Stimulated activated naive CD8-positive, alpha-beta T cell treated with anti-CD3 and anti-CD28 coated beads, Interleukin-15, Interleukin-2, amounts not matched to agents 100 U/mL and 50 U/mL, for 24 hours (primary cell): ENCODE measurements at regions not wholly inside any gene's neighbourhood (a gene's known extent, or its start where the extent isn't known, plus 50 kb on each side); places are given as distances from the start of the nearest gene placed in this dataset.
"Not testable (repeated sequence)": the region's sequence is repeated elsewhere in the genome, so short reads cannot be mapped to it uniquely, and the experiment has no call there.

Source experiments
- ATAC-seq: fragments of 150-1000 bp; cut with Tn5 transposase; one replicate; pipeline ENCODE4 v1.10.0; 2021
- DNase-seq: peaks from one replicate; pipeline ENCODE4 v3.0.0; 2021

DNA sequence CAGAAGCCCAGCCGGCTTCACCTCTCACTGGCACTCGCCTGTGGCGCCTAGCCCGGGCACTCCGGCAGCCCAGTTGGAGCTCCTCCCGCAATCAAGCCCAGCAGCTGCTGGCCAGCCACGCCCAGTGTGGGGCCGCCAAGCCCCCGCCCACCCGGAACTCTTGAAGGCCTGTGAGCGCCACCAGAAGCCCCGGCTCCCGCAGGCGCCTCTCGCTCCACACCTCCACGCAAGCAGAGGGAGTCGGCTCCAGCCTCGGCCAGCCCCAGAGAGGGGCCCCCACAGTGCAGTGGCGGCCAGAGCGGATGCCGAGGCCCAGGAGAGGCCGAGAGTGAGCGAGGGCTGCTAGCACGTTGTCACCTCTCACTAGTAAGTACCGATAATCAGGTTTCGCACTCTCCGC, 240.7 kb downstream of the TFEC start:
- DNase-seq, result no peak
- no peak for ATAC-seq

- not testable (repeated sequence) for DNase-seq
These were observed 241.1 kb downstream of the TFEC start for GRCh38 chr7:115789473-115789872.

DNA sequence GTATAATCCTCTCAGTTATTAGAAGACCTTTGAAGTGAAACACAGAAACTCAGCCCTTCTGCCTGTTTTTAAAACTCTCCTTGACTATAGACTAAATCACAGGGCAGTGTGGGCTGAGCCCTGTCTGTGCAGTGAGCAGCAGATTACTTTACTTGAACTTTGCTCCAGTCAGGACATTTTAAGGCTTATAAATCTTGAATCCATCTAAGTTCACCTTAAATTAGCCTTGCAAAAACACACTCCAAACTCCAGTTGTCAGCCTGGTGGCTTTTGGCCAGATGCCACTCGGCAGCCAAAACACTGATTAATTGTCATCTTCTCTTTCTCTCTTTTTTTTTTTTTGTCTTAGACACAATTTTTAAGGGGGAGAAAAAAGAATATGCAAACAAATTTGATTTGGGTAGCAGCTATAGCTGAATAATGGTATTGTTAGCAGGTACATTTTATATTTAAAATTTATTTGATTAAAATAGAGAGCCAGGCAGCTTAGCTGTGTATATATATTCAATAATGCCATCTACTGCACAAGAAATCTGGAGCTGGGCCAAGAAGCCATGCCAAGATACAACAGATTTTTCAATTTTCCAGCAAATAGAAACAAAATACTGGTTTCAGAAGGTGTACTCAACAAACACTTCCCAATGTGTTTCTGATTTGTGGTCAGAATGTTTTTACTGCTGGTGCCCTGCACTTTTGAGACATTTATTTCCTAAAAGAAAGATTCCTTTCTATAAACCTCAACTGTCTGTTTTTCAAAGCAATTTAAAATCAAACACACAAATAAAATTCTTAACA, 247.7 kb downstream of the TFEC start:
- ATAC-seq (no peak), DNase-seq (no peak)

More at GRCh38 chr7:115789473-115789872, 241.1 kb downstream of the TFEC start:
- not testable (repeated sequence) for ATAC-seq

GRCh38 chr7:115779561-115779960, 251.0 kb downstream of the TFEC start:
- no peak for ATAC-seq
- DNase-seq, result no peak

GRCh38 chr7:115775981-115776380, 254.6 kb downstream of the TFEC start:
- no peak for ATAC-seq
- DNase-seq, result no peak

DNA sequence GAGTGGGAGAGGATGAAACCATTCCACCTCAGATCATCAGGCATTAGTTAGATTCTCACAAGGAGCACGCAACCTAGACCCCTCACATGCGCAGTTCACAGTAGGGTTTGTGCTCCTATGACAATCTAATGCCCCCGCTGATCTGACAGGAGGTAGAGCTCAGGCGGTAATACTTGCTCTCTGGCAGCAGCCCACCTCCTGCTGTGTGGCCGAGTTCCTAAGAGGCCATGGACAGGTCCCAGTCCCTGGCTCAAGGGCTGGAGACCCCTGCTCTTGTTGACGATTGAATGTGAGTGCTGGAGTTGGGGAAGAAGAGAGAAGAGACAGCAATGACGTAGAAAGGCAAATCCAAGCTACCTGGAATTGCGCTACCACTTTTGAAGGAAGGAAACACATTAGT, 267.2 kb downstream of the TFEC start:
- DNase-seq, result no peak
- no peak for ATAC-seq

DNA sequence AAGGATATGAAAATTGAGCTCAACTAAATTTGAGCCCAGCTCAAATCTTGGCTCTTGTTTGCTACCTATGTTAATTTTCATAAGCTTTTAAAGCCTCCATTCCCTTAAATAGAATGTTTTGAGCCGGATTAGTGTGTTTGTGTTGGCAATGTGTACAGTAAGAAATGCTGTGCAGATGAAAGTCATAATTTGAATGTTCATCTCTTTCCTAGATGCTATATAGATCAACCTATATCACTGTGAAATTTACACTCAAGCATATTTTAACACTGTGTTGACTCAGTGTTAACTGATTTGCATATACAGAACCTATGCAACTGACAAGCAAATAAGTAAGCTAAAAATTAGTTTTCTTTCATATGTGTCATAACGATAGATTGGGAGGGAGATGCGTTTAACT, 272.5 kb downstream of the TFEC start:
- ATAC-seq (no peak), DNase-seq (no peak)

GRCh38 chr7:115754226-115754625, 276.3 kb downstream of the TFEC start:
- DNase-seq (no peak), ATAC-seq (no peak)

GRCh38 chr7:115749924-115750323, 280.6 kb downstream of the TFEC start:
- DNase-seq (no peak), ATAC-seq (no peak)

GRCh38 chr7:115748123-115748738, 282.3 kb downstream of the TFEC start:
- no peak for DNase-seq
- ATAC-seq, result no peak

DNA sequence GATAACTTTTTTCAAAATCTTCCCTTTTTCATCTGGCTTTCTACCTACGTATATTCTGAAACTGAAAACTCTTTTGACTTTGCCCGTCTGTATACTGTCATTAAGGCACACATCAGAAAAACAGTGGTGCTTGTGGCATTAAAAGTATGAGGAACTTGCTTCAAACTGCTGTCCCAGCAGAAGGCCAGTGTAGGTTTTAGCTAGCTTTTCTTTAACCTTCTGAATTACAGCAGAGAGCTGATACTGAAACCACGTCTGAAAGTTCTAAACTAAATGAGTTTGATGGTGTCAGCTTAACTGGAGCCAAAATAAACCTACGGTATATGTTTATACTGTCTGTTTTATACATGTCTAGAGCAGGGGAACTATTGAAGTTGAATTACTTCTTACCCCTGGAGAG, 283.4 kb downstream of the TFEC start:
- DNase-seq (no peak), ATAC-seq (no peak)

DNA sequence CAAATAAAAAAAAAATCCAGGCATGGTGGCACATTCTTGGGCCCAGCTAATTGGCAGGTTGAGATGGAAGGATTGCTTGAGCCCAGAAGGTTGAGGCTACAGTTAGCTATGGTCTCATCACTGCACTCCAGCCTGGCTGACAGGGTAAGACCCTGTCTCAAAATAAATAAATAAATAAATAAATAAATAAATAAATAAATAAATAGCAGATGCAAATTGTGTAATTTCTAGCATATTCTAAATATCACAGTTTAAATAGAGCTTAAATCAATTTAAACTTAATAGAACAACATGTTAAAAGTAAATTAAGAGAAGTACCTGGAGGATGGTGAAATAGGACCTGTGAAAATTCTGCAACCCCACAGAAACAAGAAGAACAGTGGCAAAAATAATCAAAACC, 290.5 kb downstream of the TFEC start:
- ATAC-seq (no peak), DNase-seq (no peak)

GRCh38 chr7:115734641-115735040, 295.9 kb downstream of the TFEC start:
- ATAC-seq, result no peak
- no peak for DNase-seq

DNA sequence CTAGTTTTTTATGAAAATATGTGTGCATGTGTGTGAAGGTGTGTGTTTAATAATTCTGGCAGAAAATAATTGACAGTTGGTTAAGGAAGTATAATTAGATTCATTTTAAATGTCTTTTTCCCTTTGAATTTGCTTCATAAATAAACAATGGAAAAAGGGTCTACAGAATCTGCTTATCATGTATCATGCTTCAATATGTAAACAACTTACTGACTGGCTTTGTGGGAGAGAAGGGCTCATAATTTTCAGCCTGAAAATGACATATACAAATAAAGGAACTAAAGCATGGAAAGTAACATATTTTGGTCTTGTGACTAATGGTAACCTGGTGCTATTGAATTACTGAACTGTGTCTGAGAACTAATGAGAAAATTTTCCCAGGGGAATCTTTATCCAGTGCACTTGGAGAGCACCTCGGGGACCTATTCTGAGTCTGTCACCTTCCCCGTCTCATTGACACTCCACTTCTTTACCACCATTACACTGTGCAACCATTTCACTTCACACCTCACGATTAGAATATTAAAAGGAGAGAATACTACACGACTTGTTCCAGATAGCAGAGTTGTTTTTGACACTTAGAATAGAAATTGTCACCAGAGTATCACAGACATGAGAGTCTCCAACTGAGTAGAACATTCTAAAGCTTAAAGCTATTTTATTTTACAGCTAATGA, 298.6 kb downstream of the TFEC start:
- DNase-seq, result no peak
- no peak for ATAC-seq

GRCh38 chr7:115728518-115728917, 302.0 kb downstream of the TFEC start:
- ATAC-seq (no peak), DNase-seq (no peak)

GRCh38 chr7:115724400-115725056, 306.0 kb downstream of the TFEC start:
- ATAC-seq, result no peak
- no peak for DNase-seq

DNA sequence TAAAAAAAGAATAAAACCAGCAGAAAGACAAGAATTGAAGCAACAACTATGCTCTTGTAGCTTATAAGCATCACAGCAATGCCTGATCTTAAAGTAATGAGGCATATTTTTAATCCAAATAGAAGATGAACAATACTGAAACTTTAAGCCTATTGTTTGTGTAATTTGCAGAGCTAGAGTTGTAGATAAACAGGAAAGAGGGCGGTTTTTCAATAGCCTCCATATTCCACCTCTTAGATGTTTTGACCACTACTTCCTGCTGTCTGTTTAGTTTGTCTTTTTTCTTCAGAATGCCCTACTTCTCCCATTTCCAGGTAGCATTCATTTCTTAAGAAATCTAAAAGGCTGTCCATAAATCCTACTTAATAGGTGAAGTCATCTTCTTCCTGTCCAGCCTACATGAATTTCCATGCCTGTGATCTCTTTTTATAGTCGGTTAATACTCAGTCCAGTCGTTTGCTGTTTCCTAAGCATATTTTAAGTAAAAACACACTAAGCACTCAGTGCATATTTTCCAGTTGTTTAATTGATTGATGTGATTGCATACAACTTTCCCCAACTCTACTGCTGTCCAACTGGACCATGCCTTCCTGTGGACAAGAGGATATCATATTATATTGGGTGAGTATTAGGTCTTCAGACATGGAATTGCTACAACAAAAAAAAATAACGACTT, 308.1 kb downstream of the TFEC start:
- ATAC-seq, result no peak
- DNase-seq, result no peak

GRCh38 chr7:115721293-115722217, 309.0 kb downstream of the TFEC start:
- ATAC-seq (no peak), DNase-seq (no peak)

DNA sequence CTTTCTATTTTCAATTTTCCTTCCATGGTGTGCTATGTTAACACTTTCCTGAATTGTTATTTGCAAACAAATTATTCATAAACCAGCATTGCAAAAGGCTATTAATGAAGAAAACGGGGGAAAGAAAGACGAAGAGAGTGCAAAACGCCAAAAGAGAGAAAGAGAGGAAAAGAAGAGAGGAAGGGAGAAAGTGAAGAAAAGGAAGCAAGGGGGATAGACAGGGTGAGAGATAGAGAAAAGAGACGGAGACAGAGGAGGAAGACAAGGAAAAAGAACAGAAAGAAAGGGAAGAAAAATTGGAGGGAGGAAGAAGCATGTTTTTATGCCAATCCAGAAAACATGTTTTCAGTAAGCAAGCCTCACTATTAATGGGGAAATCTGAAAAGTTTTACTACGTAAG, 310.6 kb downstream of the TFEC start:
- ATAC-seq, result no peak

GRCh38 chr7:115709664-115710063, 320.9 kb downstream of the TFEC start:
- DNase-seq (no peak), ATAC-seq (no peak)

More for the DNA sequence above, 310.6 kb downstream of the TFEC start:
- DNase-seq, result no peak

- DNase-seq, result no peak
- no peak for ATAC-seq
These were observed 322.6 kb downstream of the TFEC start for GRCh38 chr7:115708013-115708341.
